HepG2 (cell line): ENCODE measurements at regions not wholly inside any gene's neighbourhood (a gene's known extent, or its start where the extent isn't known, plus 50 kb on each side); places are given as distances from the start of the nearest gene placed in this dataset.
"Not testable (repeated sequence)": the region's sequence is repeated elsewhere in the genome, so short reads cannot be mapped to it uniquely, and the experiment has no call there.

Experiments
- ATAC-seq: fragments of 200-7000 bp; cut with Tn5 transposase; 3 replicates; pipeline ENCODE4 v1.9.1; 2020; ENCODE audit warnings: mild to moderate bottlenecking, moderate library complexity
- BruUV-seq: library from RNA; stranded (reverse); fragments of 400-500 nt; replicated peaks from 2 replicates; lab custom pipeline; 2021; lab: Mats Ljungman, UMichigan
- CTCF ChIA-PET: fragments of 300-600 bp; formaldehyde crosslinking; extraction: SDS; loops from one replicate; lab custom pipeline; 2021; ENCODE audit warnings: low total read pairs, inconsistent platforms, low intra/inter-chr PET ratio; lab: Yijun Ruan, JAX
- POLR2A ChIA-PET: fragments of 350-600 bp; sonication (Branson Sonifier 250); formaldehyde crosslinking; loops from one replicate; lab custom pipeline; 2020; ENCODE audit warnings: antibody characterized with exemption, inconsistent platforms; lab: Yijun Ruan, JAX
- DNase-seq: peaks from one replicate; pipeline ENCODE4 v3.0.0-alpha.2; 2015; ENCODE audit warnings: low spot score
- FAIRE-seq: peaks from 3 replicates; lab custom pipeline; 2011; peaks lifted over from hg19 to GRCh38; lab: Jason Lieb, UNC
- H2AFZ ChIP-seq: one replicate; pipeline ENCODE4 v1.6.1; 2011; ENCODE audit warnings: low read length, inconsistent platforms
- H3K27ac ChIP-seq: fragments of 300-600 bp; 3 replicates; pipeline ENCODE4 v1.8.0; 2011; ENCODE audit warnings: mixed run types, mild to moderate bottlenecking, mixed read lengths, low read length, inconsistent platforms; ENCODE audit not compliant: insufficient read depth; ENCODE audit errors: extremely low read length
- H3K27me3 ChIP-seq, 2 experiments: fragments of 200-600 bp in 1 of 2; 2 replicates in 1 of 2; 3 replicates in 1 of 2; pipeline versions ENCODE4 v1.6.0 to v1.8.0; 2011; ENCODE audit warnings: low read length in 2 of 2, mild to moderate bottlenecking in 2 of 2, moderate library complexity in 2 of 2, inconsistent platforms in 1 of 2; ENCODE audit not compliant: insufficient read depth in 2 of 2, control insufficient read depth in 1 of 2
- H3K36me3 ChIP-seq, 2 experiments: fragments of 200-600 bp in 1 of 2; replicated peaks in 1 of 2; 2 replicates in 1 of 2; 3 replicates in 1 of 2; pipeline versions ENCODE4 v1.5.1 to v1.8.0; 2011; ENCODE audit warnings: low read length in 2 of 2, inconsistent platforms in 1 of 2; ENCODE audit not compliant: insufficient read depth in 2 of 2, control insufficient read depth in 1 of 2
- H3K4me1 ChIP-seq: 2 replicates; pipeline ENCODE4 v1.5.1; 2012; ENCODE audit warnings: low read length, inconsistent platforms; ENCODE audit not compliant: insufficient read depth
- H3K4me2 ChIP-seq: 2 replicates; pipeline ENCODE4 v1.6.0; 2011; ENCODE audit warnings: low read depth, low read length, inconsistent platforms
- H3K4me3 ChIP-seq, 3 experiments: fragments of 200-600 bp in 1 of 3; sonication (generic), shearing (Covaris generic) in 1 of 3; replicated peaks in 1 of 3; 2 replicates each; pipeline ENCODE4 v1.5.1; 2011 to 2016; ENCODE audit warnings: low read length in 3 of 3, inconsistent platforms in 2 of 3, low read depth in 2 of 3, mild to moderate bottlenecking in 2 of 3, control low read depth in 1 of 3, mixed read lengths in 1 of 3; ENCODE audit not compliant: insufficient read depth in 1 of 3
- H3K79me2 ChIP-seq: one replicate; pipeline ENCODE4 v1.6.1; 2011; ENCODE audit warnings: low read length, inconsistent platforms; ENCODE audit not compliant: insufficient read depth
- H3K9ac ChIP-seq: 2 replicates; pipeline ENCODE4 v1.6.0; 2011; ENCODE audit warnings: mild to moderate bottlenecking, low read depth, low read length, inconsistent platforms; ENCODE audit not compliant: insufficient read depth
- H3K9me3 ChIP-seq: 2 replicates; pipeline ENCODE4 v1.5.1; 2012; ENCODE audit warnings: mild to moderate bottlenecking, low read length
- H4K20me1 ChIP-seq: 2 replicates; pipeline ENCODE4 v1.6.0; 2011; ENCODE audit warnings: inconsistent platforms, mild to moderate bottlenecking, low read length, moderate library complexity; ENCODE audit not compliant: insufficient read depth
- IRF9 ChIP-seq: sonication (generic); formaldehyde crosslinking; IDR thresholded peaks from 2 replicates; pipeline ENCODE4 v1.8.0; 2022; ENCODE audit warnings: missing genetic modification reagents, mild to moderate bottlenecking, borderline replicate concordance
- NCOA2 ChIP-seq: sonication (generic); formaldehyde crosslinking; IDR thresholded peaks from 2 replicates; pipeline ENCODE4 v1.8.0; 2022; ENCODE audit warnings: inconsistent platforms
- ZFP82 ChIP-seq: sonication (generic); formaldehyde crosslinking; IDR thresholded peaks from 2 replicates; pipeline ENCODE4 v1.5.1; 2020; ENCODE audit warnings: mild to moderate bottlenecking, missing genetic modification reagents, borderline replicate concordance
- ZNF10 ChIP-seq: sonication (generic); formaldehyde crosslinking; IDR thresholded peaks from 2 replicates; pipeline ENCODE4 v1.4.0; 2020; ENCODE audit warnings: mild to moderate bottlenecking, low read depth, missing genetic modification reagents, borderline replicate concordance
- ZNF598 ChIP-seq: sonication (generic); formaldehyde crosslinking; IDR thresholded peaks from 2 replicates; pipeline ENCODE4 v1.5.1; 2020; ENCODE audit warnings: mild to moderate bottlenecking, missing genetic modification reagents, borderline replicate concordance
- ZNF639 ChIP-seq: conservative IDR thresholded peaks from 2 replicates; pipeline ENCODE4 v1.6.1; 2018; ENCODE audit warnings: missing genetic modification reagents
- WGBS: methylation state at CpG from one replicate; pipeline ENCODE4 v1.1.6; 2017; ENCODE audit warnings: low lambda C conversion rate; 5-methylcytosine and 5-hydroxymethylcytosine counted together
- in situ Hi-C: cut with HindIII; loops from 2 replicates; pipeline ENCODE4 v1.10.0; 2017; ENCODE audit warnings: low pct_unique_long_range_greater_than_20kb; ENCODE audit not compliant: extremely low pct_ligation_motif_present
- intact Hi-C: fragments of 100-400 bp; cut with micrococcal nuclease; formaldehyde crosslinking; loops from one replicate; pipeline ENCODE4 v1.10.0; 2022; ENCODE audit not compliant: unreplicated experiment
- TF ChIP-seq, protein P1 (sequence below): sonication (generic); formaldehyde crosslinking; IDR thresholded peaks from 2 replicates; pipeline ENCODE4 v1.8.1; 2022; ENCODE audit warnings: low read depth, mild to moderate bottlenecking, missing genetic modification reagents
- TF ChIP-seq, protein P2 (sequence below): sonication (generic); formaldehyde crosslinking; IDR thresholded peaks from 2 replicates; pipeline ENCODE4 v1.5.0; 2020; ENCODE audit warnings: missing genetic modification reagents

DNA sequence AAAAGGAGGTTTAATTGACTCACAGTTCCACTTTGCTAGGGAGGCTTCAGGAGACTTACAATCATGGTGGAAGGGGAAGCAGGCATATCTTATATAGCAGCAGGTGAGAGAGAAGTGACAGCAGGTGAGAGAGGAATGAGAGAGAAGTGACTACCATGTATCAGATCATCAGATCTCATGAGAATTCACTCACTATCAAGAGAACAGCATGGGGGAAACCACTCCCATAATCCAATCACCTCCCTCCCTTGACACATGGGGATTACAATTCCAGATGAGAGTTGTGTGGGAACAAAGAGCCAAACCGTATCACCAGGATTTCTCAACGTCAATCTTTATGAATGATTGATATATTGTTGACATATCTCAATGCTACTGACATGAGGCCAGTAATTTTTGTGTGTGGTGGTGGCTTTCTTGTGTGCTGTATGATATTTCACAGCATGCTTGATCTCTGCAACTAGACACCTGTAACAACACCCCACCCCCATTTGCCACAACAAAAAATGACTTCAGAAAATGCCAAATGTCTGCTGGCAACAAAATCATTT, 1470.9 kb upstream of the SEL1L start (continued):
- TF ChIP-seq ZFP82 (no peak), IRF9 (CRISPR knock-in tag) (no peak), ZNF10 (CRISPR knock-in tag) (no peak)
- TF ChIP-seq, protein P1, sequence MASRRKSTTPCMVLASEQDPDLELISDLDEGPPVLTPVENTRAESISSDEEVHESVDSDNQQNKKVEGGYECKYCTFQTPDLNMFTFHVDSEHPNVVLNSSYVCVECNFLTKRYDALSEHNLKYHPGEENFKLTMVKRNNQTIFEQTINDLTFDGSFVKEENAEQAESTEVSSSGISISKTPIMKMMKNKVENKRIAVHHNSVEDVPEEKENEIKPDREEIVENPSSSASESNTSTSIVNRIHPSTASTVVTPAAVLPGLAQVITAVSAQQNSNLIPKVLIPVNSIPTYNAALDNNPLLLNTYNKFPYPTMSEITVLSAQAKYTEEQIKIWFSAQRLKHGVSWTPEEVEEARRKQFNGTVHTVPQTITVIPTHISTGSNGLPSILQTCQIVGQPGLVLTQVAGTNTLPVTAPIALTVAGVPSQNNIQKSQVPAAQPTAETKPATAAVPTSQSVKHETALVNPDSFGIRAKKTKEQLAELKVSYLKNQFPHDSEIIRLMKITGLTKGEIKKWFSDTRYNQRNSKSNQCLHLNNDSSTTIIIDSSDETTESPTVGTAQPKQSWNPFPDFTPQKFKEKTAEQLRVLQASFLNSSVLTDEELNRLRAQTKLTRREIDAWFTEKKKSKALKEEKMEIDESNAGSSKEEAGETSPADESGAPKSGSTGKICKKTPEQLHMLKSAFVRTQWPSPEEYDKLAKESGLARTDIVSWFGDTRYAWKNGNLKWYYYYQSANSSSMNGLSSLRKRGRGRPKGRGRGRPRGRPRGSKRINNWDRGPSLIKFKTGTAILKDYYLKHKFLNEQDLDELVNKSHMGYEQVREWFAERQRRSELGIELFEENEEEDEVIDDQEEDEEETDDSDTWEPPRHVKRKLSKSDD (CRISPR knock-in tag): no peak

GRCh38 chr14:83006121-83006670, 1472.5 kb upstream of the SEL1L start:
- FAIRE-seq: no peak
- H3K9me3 ChIP-seq: peaks cover 90% of the 10 kb centered on the region
- in situ Hi-C loops: no loop called here

DNA sequence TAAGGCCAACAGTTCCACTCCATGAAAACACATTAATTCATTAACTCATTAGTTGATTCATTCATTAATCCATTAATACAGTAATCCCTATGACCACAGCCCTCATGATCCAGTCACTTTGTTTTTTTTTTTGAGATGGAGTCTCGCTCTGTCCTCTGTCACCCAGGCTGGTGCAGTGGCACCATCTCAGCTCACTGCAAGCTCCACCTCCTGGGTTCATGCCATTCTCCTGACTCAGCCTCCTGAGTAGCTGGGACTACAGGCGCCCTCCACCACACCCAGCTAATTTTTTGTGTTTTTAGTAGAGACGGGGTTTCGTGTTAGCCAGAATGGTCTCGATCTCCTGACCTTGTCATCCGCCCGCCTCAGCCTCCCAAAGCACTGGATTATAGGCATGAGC, 1473.4 kb upstream of the SEL1L start:
- H3K4me2 ChIP-seq, BruUV-seq, H3K9ac ChIP-seq, CTCF ChIA-PET, H3K4me1 ChIP-seq, H3K36me3 ChIP-seq, ATAC-seq, H3K79me2 ChIP-seq, in situ Hi-C loops, H2AFZ ChIP-seq, intact Hi-C loops, H3K27me3 ChIP-seq, POLR2A ChIA-PET, FAIRE-seq, H4K20me1 ChIP-seq, H3K27ac ChIP-seq, DNase-seq, H3K4me3 ChIP-seq: not testable (repeated sequence)
- 59% methylated on average over 6 of the region's 7 CpGs for WGBS
- peaks cover 85% of the 10 kb centered on the region for H3K9me3 ChIP-seq

More at GRCh38 chr14:83006121-83006670, 1472.5 kb upstream of the SEL1L start:
- Histone ChIP-seq H3K27ac (no peak overlapping the region), H4K20me1 (no peaks in the 10 kb centered on the region), H3K4me3 (no peak overlapping the region), H3K9ac (no peak overlapping the region), H3K79me2 (no peaks in the 10 kb centered on the region), H3K27me3 (no peaks in the 10 kb centered on the region), H3K4me1 (no peaks in the 10 kb centered on the region), H3K4me2 (no peak overlapping the region), H3K36me3 (no peaks in the 10 kb centered on the region), H2AFZ (no peak overlapping the region)
- ChIA-PET POLR2A (no interaction called here), CTCF (no interaction called here)
- ATAC-seq: no peak
- WGBS: 0% methylated on average over 1 of the region's 1 CpG
- intact Hi-C loops: no loop called here
- DNase-seq: no peak
- TF ChIP-seq NCOA2 (CRISPR knock-in tag) (no peak), ZNF598 (CRISPR knock-in tag) (no peak), ZNF639 (CRISPR knock-in tag) (no peak)
- TF ChIP-seq, protein P2, sequence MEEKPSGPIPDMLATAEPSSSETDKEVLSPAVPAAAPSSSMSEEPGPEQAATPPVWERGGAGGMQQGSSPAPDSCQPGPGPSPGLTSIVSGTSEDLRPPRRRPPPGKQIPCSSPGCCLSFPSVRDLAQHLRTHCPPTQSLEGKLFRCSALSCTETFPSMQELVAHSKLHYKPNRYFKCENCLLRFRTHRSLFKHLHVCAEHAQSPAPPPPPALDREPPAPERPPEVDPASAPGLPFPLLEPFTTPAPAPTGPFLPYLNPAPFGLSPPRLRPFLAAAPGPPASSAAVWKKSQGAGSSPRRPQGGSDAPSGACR (CRISPR knock-in tag): no peak
- no TSS peak for BruUV-seq
